B cell (primary cell): ENCODE measurements at regions not wholly inside any gene's neighbourhood (a gene's known extent, or its start where the extent isn't known, plus 50 kb on each side); places are given as distances from the start of the nearest gene placed in this dataset.

Experiments used
- ATAC-seq: fragments of 200-7000 bp; cut with Tn5 transposase; one replicate; pipeline ENCODE4 v1.10.0; 2021; ENCODE audit warnings: low read depth, mild to moderate bottlenecking, moderate number of reproducible peaks, moderate library complexity
- CTCF ChIA-PET: fragments of 350-600 bp; sonication (Branson Sonifier 250); formaldehyde crosslinking; loops from one replicate; lab custom pipeline; 2021; ENCODE audit warnings: antibody characterized with exemption, inconsistent platforms; lab: Charles Lee
- POLR2A ChIA-PET: fragments of 350-600 bp; sonication (Branson Sonifier 250); formaldehyde crosslinking; loops from one replicate; lab custom pipeline; 2021; ENCODE audit warnings: antibody characterized with exemption; lab: Charles Lee
- DNase-seq: peaks from one replicate; pipeline ENCODE4 v3.0.0; 2013
- H2AFZ ChIP-seq: 2 replicates; pipeline ENCODE4 v1.6.1; 2012; ENCODE audit warnings: mild to moderate bottlenecking, low read depth, low read length; ENCODE audit not compliant: insufficient read depth, poor library complexity, severe bottlenecking
- H3K27ac ChIP-seq, 2 donors: 1 replicate in 1 of 2; 2 replicates in 1 of 2; pipeline ENCODE4 v1.5.1; 2012 to 2013; ENCODE audit warnings: low read length in 2 of 2, mild to moderate bottlenecking in 2 of 2, moderate library complexity in 1 of 2
- H3K27me3 ChIP-seq, 4 experiments: fragments of 200-600 bp in 1 of 4; sonication (generic) in 1 of 4; replicated peaks in 1 of 4; 1 replicate in 2 of 4; 2 replicates in 2 of 4; pipeline versions ENCODE4 v1.6.1 to v1.7.0; 2013 to 2016; ENCODE audit warnings: low read length in 3 of 4, mild to moderate bottlenecking in 2 of 4, mixed read lengths in 1 of 4, moderate library complexity in 1 of 4; ENCODE audit not compliant: insufficient read depth in 4 of 4, control insufficient read depth in 3 of 4; ENCODE audit errors: control extremely low read depth in 1 of 4
- H3K36me3 ChIP-seq, 2 experiments: replicated peaks in 1 of 2; 1 replicate in 1 of 2; 2 replicates in 1 of 2; pipeline versions ENCODE4 v1.6.1 to v1.7.1; 2013; ENCODE audit warnings: low read length in 1 of 2; ENCODE audit not compliant: insufficient read depth in 2 of 2, control insufficient read depth in 1 of 2; ENCODE audit errors: control extremely low read depth in 1 of 2, extremely low read depth in 1 of 2
- H3K4me1 ChIP-seq, 2 donors: fragments of 200-600 bp in 1 of 2; sonication (generic) in 1 of 2; 1 replicate in 1 of 2; 2 replicates in 1 of 2; pipeline versions ENCODE4 v1.5.1 to v1.6.1; 2013 to 2017; ENCODE audit warnings: low read length in 2 of 2; ENCODE audit not compliant: control insufficient read depth in 2 of 2, insufficient read depth in 2 of 2
- H3K4me2 ChIP-seq: replicated peaks from 2 replicates; pipeline ENCODE3; 2012; ENCODE audit warnings: mild to moderate bottlenecking, low read depth, low read length; ENCODE audit not compliant: poor library complexity, severe bottlenecking
- H3K4me3 ChIP-seq, 5 experiments: fragments of 200-600 bp in 1 of 5; sonication (generic) in 1 of 5; 1 replicate in 3 of 5; 2 replicates in 2 of 5; pipeline versions ENCODE4 v1.5.1 to v1.7.0; 2011 to 2016; ENCODE audit warnings: low read length in 4 of 5, mild to moderate bottlenecking in 4 of 5, low read depth in 2 of 5, control low read depth in 1 of 5, moderate library complexity in 1 of 5; ENCODE audit not compliant: insufficient read depth in 1 of 5; ENCODE audit errors: control extremely low read depth in 1 of 5, extremely low read depth in 1 of 5
- H3K79me2 ChIP-seq: fragments of 200-600 bp; sonication (generic); one replicate; pipeline ENCODE4 v1.6.0; 2016; ENCODE audit warnings: low read length; ENCODE audit not compliant: control insufficient read depth, insufficient read depth
- H3K9ac ChIP-seq: fragments of 200-600 bp; sonication (generic); 2 replicates; pipeline ENCODE4 v1.6.1; 2017; ENCODE audit warnings: mild to moderate bottlenecking, low read length, moderate library complexity
- H3K9me3 ChIP-seq, 3 donors: one replicate each; pipeline versions ENCODE4 v1.6.1 to v1.7.1; 2013; ENCODE audit warnings: low read length in 2 of 3; ENCODE audit not compliant: control insufficient read depth in 2 of 3, insufficient read depth in 1 of 3; ENCODE audit errors: control extremely low read depth in 1 of 3
- H4K20me1 ChIP-seq: 2 replicates; pipeline ENCODE4 v1.6.0; 2012; ENCODE audit warnings: mild to moderate bottlenecking, low read length; ENCODE audit not compliant: insufficient read depth, control insufficient read depth, poor library complexity, severe bottlenecking
- H3K27ac Mint-ChIP-seq: one replicate; pipeline ENCODE4 v1.8.0; 2021; ENCODE audit warnings: mixed read lengths
- H3K27me3 Mint-ChIP-seq: one replicate; pipeline ENCODE4 v1.8.0; 2021; ENCODE audit warnings: mixed read lengths
- H3K4me1 Mint-ChIP-seq: one replicate; pipeline ENCODE4 v1.8.0; 2021; ENCODE audit warnings: mixed read lengths
- H3K4me3 Mint-ChIP-seq: one replicate; pipeline ENCODE4 v1.8.0; 2021; ENCODE audit warnings: mixed read lengths
- H3K9me3 Mint-ChIP-seq: one replicate; pipeline ENCODE4 v1.8.0; 2022; ENCODE audit warnings: mixed read lengths; ENCODE audit not compliant: insufficient read depth
- EZH2 ChIP-seq: IDR thresholded peaks from 2 replicates; pipeline ENCODE4 v1.6.1; 2012; ENCODE audit warnings: borderline replicate concordance, low read depth, mild to moderate bottlenecking, moderate library complexity, low read length; ENCODE audit not compliant: insufficient read depth, poor library complexity, severe bottlenecking
- WGBS: methylation state at CpG from one replicate; pipeline ENCODE4 v1.1.5; 2013; ENCODE audit warnings: missing lambda C conversion rate; ENCODE audit not compliant: insufficient coverage; 5-methylcytosine and 5-hydroxymethylcytosine counted together
- intact Hi-C: fragments of 100-400 bp; cut with micrococcal nuclease; formaldehyde crosslinking; loops from one replicate; pipeline ENCODE4 v1.10.0; 2022
- TF ChIP-seq, protein P1 (sequence below): fragments of 200-600 bp; IDR thresholded peaks from one replicate; pipeline ENCODE4 v1.8.0; 2022; ENCODE audit warnings: antibody characterized with exemption, mild to moderate bottlenecking

DNA sequence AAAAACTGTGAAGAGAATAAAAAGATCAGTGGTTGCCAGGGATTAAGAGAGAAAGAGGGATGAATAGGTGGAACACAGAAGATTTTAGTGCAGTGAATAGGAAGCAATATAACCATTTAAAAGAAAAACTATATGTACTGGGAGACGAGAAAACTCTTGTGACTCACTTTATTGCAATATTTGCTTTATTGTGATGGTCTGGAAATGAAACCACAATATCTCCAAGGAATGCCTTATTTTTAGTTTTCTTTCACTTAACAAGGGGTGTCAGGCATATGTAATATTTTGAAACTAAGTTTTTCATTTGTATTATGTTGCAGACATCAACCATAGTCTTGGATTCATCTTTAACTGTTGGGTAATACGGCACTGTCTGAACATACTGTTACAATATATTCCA lies 1308.2 kb downstream of the PCDH9 start:
- no peaks in the 10 kb centered on the region for H3K36me3 ChIP-seq
- no peaks in the 10 kb centered on the region for H3K79me2 ChIP-seq
- H3K4me1 Mint-ChIP-seq = no peaks in the 10 kb centered on the region
- H3K27ac ChIP-seq = no peak overlapping the region
- no peaks in the 10 kb centered on the region for H4K20me1 ChIP-seq
- TF ChIP-seq, protein P1, sequence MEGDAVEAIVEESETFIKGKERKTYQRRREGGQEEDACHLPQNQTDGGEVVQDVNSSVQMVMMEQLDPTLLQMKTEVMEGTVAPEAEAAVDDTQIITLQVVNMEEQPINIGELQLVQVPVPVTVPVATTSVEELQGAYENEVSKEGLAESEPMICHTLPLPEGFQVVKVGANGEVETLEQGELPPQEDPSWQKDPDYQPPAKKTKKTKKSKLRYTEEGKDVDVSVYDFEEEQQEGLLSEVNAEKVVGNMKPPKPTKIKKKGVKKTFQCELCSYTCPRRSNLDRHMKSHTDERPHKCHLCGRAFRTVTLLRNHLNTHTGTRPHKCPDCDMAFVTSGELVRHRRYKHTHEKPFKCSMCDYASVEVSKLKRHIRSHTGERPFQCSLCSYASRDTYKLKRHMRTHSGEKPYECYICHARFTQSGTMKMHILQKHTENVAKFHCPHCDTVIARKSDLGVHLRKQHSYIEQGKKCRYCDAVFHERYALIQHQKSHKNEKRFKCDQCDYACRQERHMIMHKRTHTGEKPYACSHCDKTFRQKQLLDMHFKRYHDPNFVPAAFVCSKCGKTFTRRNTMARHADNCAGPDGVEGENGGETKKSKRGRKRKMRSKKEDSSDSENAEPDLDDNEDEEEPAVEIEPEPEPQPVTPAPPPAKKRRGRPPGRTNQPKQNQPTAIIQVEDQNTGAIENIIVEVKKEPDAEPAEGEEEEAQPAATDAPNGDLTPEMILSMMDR = no peak
- TF ChIP-seq EZH2 = no peak
- no peaks in the 10 kb centered on the region for H3K9me3 Mint-ChIP-seq
- no peak for ATAC-seq
- no peak overlapping the region for H3K9ac ChIP-seq
- no peak overlapping the region for H3K4me3 ChIP-seq
- ChIA-PET CTCF (no interaction called here), POLR2A (no interaction called here)
- H3K4me2 ChIP-seq = no peak overlapping the region
- no peaks in the 10 kb centered on the region for H3K27me3 Mint-ChIP-seq
- H3K9me3 ChIP-seq = no peaks in the 10 kb centered on the region
- H2AFZ ChIP-seq = no peak overlapping the region
- H3K4me1 ChIP-seq = no peaks in the 10 kb centered on the region
- WGBS = no CpG with 5 or more reads among the region's 2 CpGs
- no peaks in the 10 kb centered on the region for H3K27me3 ChIP-seq
- no peak overlapping the region for H3K27ac Mint-ChIP-seq
- no peak overlapping the region for H3K4me3 Mint-ChIP-seq
- DNase-seq = no peak
- intact Hi-C loops = no loop called here

DNA sequence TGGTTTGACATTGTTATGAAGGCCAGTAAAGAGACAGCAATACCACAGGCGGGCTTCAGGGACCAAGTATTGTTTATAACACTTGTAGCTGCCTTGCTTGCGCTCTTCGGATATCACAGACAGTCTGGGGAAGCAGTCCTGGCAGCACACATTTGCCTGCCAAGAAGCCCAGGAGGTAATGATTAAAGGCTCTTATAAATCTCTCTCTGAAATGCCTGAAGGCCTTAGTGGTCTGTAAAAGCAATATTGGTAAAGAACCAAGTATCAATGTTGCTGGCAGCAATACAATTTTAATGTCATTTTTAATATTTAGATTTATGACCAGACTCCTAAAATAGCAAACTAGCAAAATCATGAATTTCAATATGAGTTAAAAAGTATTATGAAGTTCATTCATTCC lies 1312.4 kb downstream of the PCDH9 start:
- TF ChIP-seq EZH2 = no peak
- TF ChIP-seq, protein P1 = no peak
- intact Hi-C loops = no loop called here

More for the DNA sequence above, 1312.4 kb downstream of the PCDH9 start:
- no peaks in the 10 kb centered on the region for H3K9me3 Mint-ChIP-seq
- Histone ChIP-seq H3K4me3 (no peak overlapping the region), H3K4me1 (no peaks in the 10 kb centered on the region), H3K9me3 (no peaks in the 10 kb centered on the region), H4K20me1 (no peaks in the 10 kb centered on the region), H3K4me2 (no peak overlapping the region), H3K79me2 (no peaks in the 10 kb centered on the region), H3K27ac (no peak overlapping the region), H2AFZ (no peak overlapping the region), H3K27me3 (no peaks in the 10 kb centered on the region), H3K36me3 (no peaks in the 10 kb centered on the region), H3K9ac (no peak overlapping the region)
- no peak for ATAC-seq
- no peaks in the 10 kb centered on the region for H3K27me3 Mint-ChIP-seq
- no peak overlapping the region for H3K4me3 Mint-ChIP-seq
- DNase-seq = no peak
- 86% methylated on average over 3 of the region's 3 CpGs for WGBS
- ChIA-PET CTCF (no interaction called here), POLR2A (no interaction called here)
- H3K4me1 Mint-ChIP-seq = no peaks in the 10 kb centered on the region
- H3K27ac Mint-ChIP-seq = no peak overlapping the region
